Trophoblast cell (in vitro differentiated cells and primary cell): ENCODE measurements at regions not wholly inside any gene's neighbourhood (a gene's known extent, or its start where the extent isn't known, plus 50 kb on each side); places are given as distances from the start of the nearest gene placed in this dataset.
"Not testable (repeated sequence)": the region's sequence is repeated elsewhere in the genome, so short reads cannot be mapped to it uniquely, and the experiment has no call there.

Source experiments
- DNase-seq, 2 donors: peaks; one replicate each; pipeline ENCODE4 v3.0.0-alpha.2; 2016
- H2AFZ ChIP-seq: 2 replicates; pipeline ENCODE4 v1.6.1; 2013; ENCODE audit warnings: low read length, moderate library complexity, mild to moderate bottlenecking; ENCODE audit not compliant: insufficient read depth, poor library complexity
- H2AK5ac ChIP-seq: 2 replicates; pipeline ENCODE4 v1.6.1; 2013; ENCODE audit warnings: mild to moderate bottlenecking, low read length
- H2BK120ac ChIP-seq: 2 replicates; pipeline ENCODE4 v1.6.1; 2013; ENCODE audit warnings: low read length, mild to moderate bottlenecking, moderate library complexity; ENCODE audit not compliant: insufficient read depth, poor library complexity
- H2BK12ac ChIP-seq: 2 replicates; pipeline ENCODE4 v1.6.1; 2013; ENCODE audit warnings: mild to moderate bottlenecking, low read length, moderate library complexity
- H2BK5ac ChIP-seq: 2 replicates; pipeline ENCODE4 v1.6.1; 2013; ENCODE audit warnings: low read length, low read depth, moderate library complexity, mild to moderate bottlenecking; ENCODE audit not compliant: poor library complexity
- H3K14ac ChIP-seq: 2 replicates; pipeline ENCODE4 v1.6.1; 2013; ENCODE audit warnings: mild to moderate bottlenecking, low read length
- H3K18ac ChIP-seq: 2 replicates; pipeline ENCODE4 v1.6.1; 2013; ENCODE audit warnings: mild to moderate bottlenecking, low read length
- H3K23ac ChIP-seq: 2 replicates; pipeline ENCODE4 v1.6.1; 2013; ENCODE audit warnings: low read length
- H3K27ac ChIP-seq: 2 replicates; pipeline ENCODE4 v1.5.1; 2013; ENCODE audit warnings: low read depth, mild to moderate bottlenecking, inconsistent platforms, low read length, moderate library complexity
- H3K27me3 ChIP-seq: 2 replicates; pipeline ENCODE4 v1.6.1; 2013; ENCODE audit warnings: inconsistent platforms, mild to moderate bottlenecking, low read length, moderate library complexity; ENCODE audit not compliant: insufficient read depth
- H3K36me3 ChIP-seq, 2 experiments: 1 replicate in 1 of 2; 2 replicates in 1 of 2; pipeline ENCODE4 v1.6.1; 2013; ENCODE audit warnings: low read length in 2 of 2, mild to moderate bottlenecking in 2 of 2, moderate library complexity in 1 of 2; ENCODE audit not compliant: insufficient read depth in 2 of 2, control insufficient read depth in 1 of 2
- H3K4ac ChIP-seq: 2 replicates; pipeline ENCODE4 v1.6.1; 2013; ENCODE audit warnings: low read depth, mild to moderate bottlenecking, low read length, moderate library complexity
- H3K4me1 ChIP-seq, 2 experiments: 1 replicate in 1 of 2; 2 replicates in 1 of 2; pipeline ENCODE4 v1.6.1; 2013; ENCODE audit warnings: low read length in 2 of 2, mild to moderate bottlenecking in 2 of 2, moderate library complexity in 1 of 2; ENCODE audit not compliant: insufficient read depth in 2 of 2, control insufficient read depth in 1 of 2
- H3K4me2 ChIP-seq: 2 replicates; pipeline ENCODE4 v1.6.1; 2013; ENCODE audit warnings: inconsistent platforms, mild to moderate bottlenecking, low read length, moderate library complexity
- H3K4me3 ChIP-seq: 2 replicates; pipeline ENCODE4 v1.5.1; 2013; ENCODE audit warnings: mild to moderate bottlenecking, low read depth, low read length, inconsistent platforms
- H3K79me1 ChIP-seq: one replicate; pipeline ENCODE4 v1.6.1; 2013; ENCODE audit warnings: low read length
- H3K79me2 ChIP-seq: 2 replicates; pipeline ENCODE4 v1.6.1; 2013; ENCODE audit warnings: low read length, mild to moderate bottlenecking; ENCODE audit not compliant: control insufficient read depth, insufficient read depth, poor library complexity
- H3K9ac ChIP-seq: 2 replicates; pipeline ENCODE4 v1.6.1; 2013; ENCODE audit warnings: mild to moderate bottlenecking, low read length
- H3K9me3 ChIP-seq: 2 replicates; pipeline ENCODE4 v1.6.1; 2013; ENCODE audit warnings: low read depth, mild to moderate bottlenecking, control low read depth, inconsistent platforms, low read length; ENCODE audit not compliant: insufficient read depth
- H4K12ac ChIP-seq: 2 replicates; pipeline ENCODE4 v1.6.1; 2013; ENCODE audit warnings: low read depth, mild to moderate bottlenecking, low read length, moderate library complexity
- H4K8ac ChIP-seq: 2 replicates; pipeline ENCODE4 v1.6.1; 2013; ENCODE audit warnings: low read depth, mild to moderate bottlenecking, low read length, moderate library complexity
- H4K91ac ChIP-seq: one replicate; pipeline ENCODE4 v1.6.1; 2013; ENCODE audit warnings: low read depth, mild to moderate bottlenecking, low read length, moderate library complexity
- WGBS: extraction: QIAGEN DNeasy Blood & Tissue Kit; methylation state at CpG from one replicate; pipeline ENCODE4 v1.1.7; 2013; ENCODE audit warnings: missing lambda C conversion rate; ENCODE audit not compliant: insufficient read length, insufficient coverage; ENCODE audit errors: extremely low coverage; 5-methylcytosine and 5-hydroxymethylcytosine counted together

DNA sequence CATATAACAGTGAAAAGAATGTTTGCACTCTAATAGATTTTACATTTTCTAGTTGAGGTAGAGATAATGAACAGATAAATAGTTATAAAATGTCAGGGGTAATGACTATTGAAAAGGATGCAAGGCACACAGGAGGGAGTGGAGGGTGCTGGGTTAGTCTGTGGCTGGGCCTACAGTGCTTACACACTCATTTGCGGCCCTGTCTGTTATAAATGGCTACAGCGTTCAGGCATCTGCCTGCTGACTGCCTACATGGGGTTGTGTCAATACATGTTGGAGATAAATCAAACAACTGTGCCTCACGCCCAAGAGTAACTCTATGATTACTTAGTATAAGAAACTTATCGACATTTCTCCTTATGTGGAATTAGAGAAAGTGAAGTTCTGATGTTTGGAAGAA lies 313.3 kb downstream of the ACTR3B start:
- Histone ChIP-seq H2BK5ac (no peak overlapping the region), H3K4me2 (no peak overlapping the region), H3K4ac (no peak overlapping the region), H4K91ac (no peak overlapping the region), H3K4me3 (no peak overlapping the region), H3K9ac (no peak overlapping the region), H4K8ac (no peak overlapping the region), H3K27ac (no peak overlapping the region), H3K23ac (no peak overlapping the region), H3K36me3 (no peaks in the 10 kb centered on the region), H3K4me1 (peaks cover 0 to 2% of the 10 kb centered on the region in 2 experiments), H4K12ac (no peak overlapping the region), H3K14ac (no peak overlapping the region), H3K9me3 (peaks cover 2% of the 10 kb centered on the region), H2AFZ (no peak overlapping the region), H2BK120ac (no peak overlapping the region), H2AK5ac (no peak overlapping the region), H3K27me3 (no peaks in the 10 kb centered on the region), H3K79me2 (no peaks in the 10 kb centered on the region), H3K18ac (no peak overlapping the region), H3K79me1 (no peaks in the 10 kb centered on the region), H2BK12ac (no peak overlapping the region)
- WGBS, result no CpG with 5 or more reads among the region's 4 CpGs
- DNase-seq, result no peak

DNA sequence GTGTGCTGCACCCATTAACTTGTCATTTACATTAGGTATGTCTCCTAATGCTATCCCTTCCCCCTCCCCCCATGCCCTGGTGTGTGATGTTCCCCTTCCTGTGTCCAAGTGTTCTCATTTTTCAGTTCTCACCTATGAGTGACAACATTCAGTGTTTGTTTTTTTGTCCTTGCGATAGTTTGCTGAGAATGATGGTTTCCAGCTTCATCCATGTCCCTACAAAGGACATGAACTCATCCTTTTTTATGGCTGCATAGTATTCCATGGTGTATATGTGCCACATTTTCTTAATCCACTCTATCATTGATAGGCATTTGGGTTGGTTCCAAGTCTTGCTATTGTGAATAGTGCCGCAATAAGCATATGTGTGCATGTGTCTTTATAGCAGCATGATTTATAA lies 316.7 kb downstream of the ACTR3B start:
- not testable (repeated sequence) for H4K8ac ChIP-seq, H2BK120ac ChIP-seq, H3K4me3 ChIP-seq, H3K79me2 ChIP-seq, H3K4me2 ChIP-seq, H3K14ac ChIP-seq, H2AK5ac ChIP-seq, H3K4ac ChIP-seq, H2AFZ ChIP-seq, H4K12ac ChIP-seq, H3K27ac ChIP-seq, H3K4me1 ChIP-seq, H2BK5ac ChIP-seq, H3K79me1 ChIP-seq, H3K9me3 ChIP-seq, H3K18ac ChIP-seq, H3K9ac ChIP-seq, H4K91ac ChIP-seq, H2BK12ac ChIP-seq, DNase-seq, H3K27me3 ChIP-seq, H3K36me3 ChIP-seq, H3K23ac ChIP-seq
- no CpG with 5 or more reads among the region's 2 CpGs for WGBS

DNA sequence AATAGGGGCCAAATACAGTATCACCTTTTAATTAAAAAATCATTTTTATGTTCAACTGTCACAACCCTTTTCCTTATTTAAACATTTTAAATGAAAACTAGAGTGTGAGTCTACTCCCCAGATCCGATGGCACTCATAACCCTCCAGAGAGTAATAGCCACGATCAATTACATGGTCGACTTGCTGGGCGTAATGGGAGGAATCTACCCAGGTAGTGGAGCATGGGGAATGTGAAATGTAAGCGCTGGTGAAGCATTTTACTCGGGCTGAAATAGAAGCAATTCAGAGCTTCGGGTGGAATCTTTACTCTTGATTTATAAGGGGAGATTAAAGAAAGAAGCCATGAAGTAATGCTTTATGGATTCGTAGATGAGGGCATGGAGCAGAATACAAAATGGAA lies 321.9 kb downstream of the ACTR3B start:
- WGBS, result no CpG with 5 or more reads among the region's 8 CpGs
- no peak overlapping the region for H4K12ac ChIP-seq
- H2BK120ac ChIP-seq, result no peak overlapping the region

DNA sequence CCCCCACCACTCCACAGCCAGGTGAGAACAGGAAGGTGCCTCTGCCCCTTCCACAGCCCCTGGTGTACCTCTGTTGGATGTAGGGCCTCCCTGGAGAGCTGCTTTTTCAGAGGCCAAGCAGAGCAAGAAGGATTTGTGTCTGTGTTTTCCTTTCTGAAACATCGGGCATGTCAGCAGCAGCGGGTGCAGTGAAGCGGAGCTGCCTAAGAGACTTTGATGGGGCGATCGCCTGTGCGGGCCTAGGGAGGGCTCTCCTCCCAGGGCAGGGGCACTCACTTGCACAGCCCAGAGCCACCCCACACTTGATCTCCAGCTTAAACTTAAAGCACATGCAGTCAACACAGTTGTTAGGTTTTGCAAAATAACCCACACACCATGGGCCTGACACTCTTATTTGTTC lies 324.7 kb downstream of the ACTR3B start:
- no peaks in the 10 kb centered on the region for H3K79me2 ChIP-seq
- H3K9me3 ChIP-seq, result peaks cover 2% of the 10 kb centered on the region
- no peak for DNase-seq
- no peak overlapping the region for H4K91ac ChIP-seq
- H3K4me1 ChIP-seq, result peaks cover 0 to 3% of the 10 kb centered on the region in 2 experiments
- H4K12ac ChIP-seq, result no peak overlapping the region
- H3K14ac ChIP-seq, result no peak overlapping the region
- no peak overlapping the region for H2BK120ac ChIP-seq
- H3K27ac ChIP-seq, result no peak overlapping the region
- no peak overlapping the region for H2AFZ ChIP-seq
- WGBS, result no CpG with 5 or more reads among the region's 6 CpGs
- H3K36me3 ChIP-seq, result no peaks in the 10 kb centered on the region
- H2BK5ac ChIP-seq, result no peak overlapping the region
- H3K27me3 ChIP-seq, result no peaks in the 10 kb centered on the region
- H2BK12ac ChIP-seq, result no peak overlapping the region
- H3K4ac ChIP-seq, result no peak overlapping the region
- H3K79me1 ChIP-seq, result no peaks in the 10 kb centered on the region
- no peak overlapping the region for H3K9ac ChIP-seq
- H3K23ac ChIP-seq, result no peak overlapping the region
- H4K8ac ChIP-seq, result no peak overlapping the region
- no peak overlapping the region for H3K18ac ChIP-seq
- H3K4me3 ChIP-seq, result no peak overlapping the region
- H2AK5ac ChIP-seq, result no peak overlapping the region
- H3K4me2 ChIP-seq, result no peak overlapping the region

More for the DNA sequence above, 321.9 kb downstream of the ACTR3B start:
- H2AFZ ChIP-seq, result no peak overlapping the region
- H3K4me1 ChIP-seq, result peaks cover 0 to 3% of the 10 kb centered on the region in 2 experiments
- no peak overlapping the region for H3K23ac ChIP-seq
- no peak overlapping the region for H3K4me3 ChIP-seq
- H3K27me3 ChIP-seq, result no peaks in the 10 kb centered on the region
- H3K4ac ChIP-seq, result no peak overlapping the region
- no peak overlapping the region for H3K27ac ChIP-seq
- peaks cover 2% of the 10 kb centered on the region for H3K9me3 ChIP-seq
- no peak overlapping the region for H2AK5ac ChIP-seq
- H3K4me2 ChIP-seq, result no peak overlapping the region
- H3K79me1 ChIP-seq, result no peaks in the 10 kb centered on the region
- no peaks in the 10 kb centered on the region for H3K79me2 ChIP-seq
- no peak overlapping the region for H3K18ac ChIP-seq
- no peak overlapping the region for H3K14ac ChIP-seq
- H4K91ac ChIP-seq, result no peak overlapping the region
- H3K9ac ChIP-seq, result no peak overlapping the region
- H3K36me3 ChIP-seq, result no peaks in the 10 kb centered on the region
- no peak overlapping the region for H4K8ac ChIP-seq
- no peak for DNase-seq
- H2BK12ac ChIP-seq, result no peak overlapping the region
- H2BK5ac ChIP-seq, result no peak overlapping the region
